ENCODE measurements at regions not wholly inside any gene's neighbourhood (a gene's known extent, or its start where the extent isn't known, plus 50 kb on each side); places are given as distances from the start of the nearest gene placed in this dataset.

GRCh38 chr13:37510441-37510840 is 88.1 kb downstream of the POSTN start:
- Histone ChIP-seq H3K27me3 (ENCODE audit: low read length) (no peaks in the 10 kb centered on the region; the same call in 1 of the 2 replicates), H3K9me2 (replicated peaks; ENCODE audit: low read length) (no peaks in the 10 kb centered on the region), H3K9ac (ENCODE audit: low read length) (no peak overlapping the region), H3K4me3 (ENCODE audit: low read length) (no peak overlapping the region), H2AFZ (ENCODE audit: low read length) (no peak overlapping the region), H3K9me3 (ENCODE audit: low read length) (no peaks in the 10 kb centered on the region), H3K4me2 (ENCODE audit: low read length) (no peak overlapping the region), H3F3A (ENCODE audit: low read length, unreplicated experiment) (no peaks in the 10 kb centered on the region), H3K4me1 (ENCODE audit: insufficient read depth, low read length) (no peaks in the 10 kb centered on the region), H3K27ac (ENCODE audit: low read length) (no peak overlapping the region), H3K79me2 (ENCODE audit: low read length) (no peaks in the 10 kb centered on the region), H4K20me1 (ENCODE audit: low read length) (no peaks in the 10 kb centered on the region), H3K36me3 (ENCODE audit: low read depth, low read length) (no peaks in the 10 kb centered on the region)
- DNase-seq (no peak), ATAC-seq (no peak)
- POLR2A ChIA-PET (ENCODE audit: unreplicated experiment) = no interaction called here
- TF ChIP-seq EZH2 (IDR thresholded peaks at IDR 0.05; ENCODE audit: low read length, unreplicated experiment) (no peak), EZH2phosphoT487 (IDR thresholded peaks at IDR 0.05; ENCODE audit: borderline replicate concordance, low read length) (no peak), CTCF (conservative IDR thresholded peaks at IDR 0.05; ENCODE audit: low read depth, low read length) (no peak)
- BruUV-seq (replicated peaks) = no TSS peak
- intact Hi-C loops (cut with micrococcal nuclease) = no loop called here
- CTCF ChIA-PET = no interaction called here

- Histone ChIP-seq H3K9me3 (ENCODE audit: low read length) (no peaks in the 10 kb centered on the region), H3K4me1 (ENCODE audit: insufficient read depth, low read length) (no peaks in the 10 kb centered on the region), H3K4me3 (ENCODE audit: low read length) (no peak overlapping the region), H3K9ac (ENCODE audit: low read length) (no peak overlapping the region), H3K27ac (ENCODE audit: low read length) (no peak overlapping the region), H4K20me1 (ENCODE audit: low read length) (no peaks in the 10 kb centered on the region), H3K36me3 (ENCODE audit: low read depth, low read length) (no peaks in the 10 kb centered on the region), H3F3A (ENCODE audit: low read length, unreplicated experiment) (no peaks in the 10 kb centered on the region), H3K27me3 (ENCODE audit: low read length) (no peaks in the 10 kb centered on the region; the same call in 1 of the 2 replicates), H3K4me2 (ENCODE audit: low read length) (no peak overlapping the region), H3K9me2 (replicated peaks; ENCODE audit: low read length) (no peaks in the 10 kb centered on the region), H3K79me2 (ENCODE audit: low read length) (no peaks in the 10 kb centered on the region), H2AFZ (ENCODE audit: low read length) (no peak overlapping the region)
- DNase-seq (no peak), ATAC-seq (no peak)
- BruUV-seq (replicated peaks) = no TSS peak
- CTCF ChIA-PET = no interaction called here
- intact Hi-C loops (cut with micrococcal nuclease) = no loop called here
- POLR2A ChIA-PET (ENCODE audit: unreplicated experiment) = no interaction called here
- TF ChIP-seq EZH2phosphoT487 (IDR thresholded peaks at IDR 0.05; ENCODE audit: borderline replicate concordance, low read length) (no peak), EZH2 (IDR thresholded peaks at IDR 0.05; ENCODE audit: low read length, unreplicated experiment) (no peak), CTCF (conservative IDR thresholded peaks at IDR 0.05; ENCODE audit: low read depth, low read length) (no peak)
These were observed 93.0 kb downstream of the POSTN start for GRCh38 chr13:37505531-37505930.

GRCh38 chr13:37504251-37504650 is 94.3 kb downstream of the POSTN start:
- CTCF ChIA-PET = no interaction called here
- BruUV-seq (replicated peaks) = no TSS peak

More at GRCh38 chr13:37504251-37504650, 94.3 kb downstream of the POSTN start:
- Histone ChIP-seq H3K27ac (ENCODE audit: low read length) (no peak overlapping the region), H4K20me1 (ENCODE audit: low read length) (no peaks in the 10 kb centered on the region), H3K9me3 (ENCODE audit: low read length) (no peaks in the 10 kb centered on the region), H3K9ac (ENCODE audit: low read length) (no peak overlapping the region), H3K4me3 (ENCODE audit: low read length) (no peak overlapping the region), H3K4me1 (ENCODE audit: insufficient read depth, low read length) (no peaks in the 10 kb centered on the region), H3F3A (ENCODE audit: low read length, unreplicated experiment) (no peaks in the 10 kb centered on the region), H3K36me3 (ENCODE audit: low read depth, low read length) (no peaks in the 10 kb centered on the region), H3K9me2 (replicated peaks; ENCODE audit: low read length) (no peaks in the 10 kb centered on the region), H3K79me2 (ENCODE audit: low read length) (no peaks in the 10 kb centered on the region), H3K27me3 (ENCODE audit: low read length) (no peaks in the 10 kb centered on the region; the same call in 1 of the 2 replicates), H2AFZ (ENCODE audit: low read length) (no peak overlapping the region), H3K4me2 (ENCODE audit: low read length) (no peak overlapping the region)
- TF ChIP-seq EZH2phosphoT487 (IDR thresholded peaks at IDR 0.05; ENCODE audit: borderline replicate concordance, low read length) = no peak
- no peak for TF ChIP-seq CTCF (conservative IDR thresholded peaks at IDR 0.05; ENCODE audit: low read depth, low read length)
- TF ChIP-seq EZH2 (IDR thresholded peaks at IDR 0.05; ENCODE audit: low read length, unreplicated experiment) = no peak
- ATAC-seq (no peak), DNase-seq (no peak)
- POLR2A ChIA-PET (ENCODE audit: unreplicated experiment) = no interaction called here
- intact Hi-C loops (cut with micrococcal nuclease) = no loop called here
